ENCODE measurements at regions not wholly inside any gene's neighbourhood (a gene's known extent, or its start where the extent isn't known, plus 50 kb on each side); places are given as distances from the start of the nearest gene placed in this dataset.

GRCh38 chr21:16069178-16070112 lies 339.7 kb downstream of the USP25 start:
- no peak overlapping the region for H3K4me3 ChIP-seq (ENCODE audit: low read depth, low read length)
- TF ChIP-seq, protein P1, sequence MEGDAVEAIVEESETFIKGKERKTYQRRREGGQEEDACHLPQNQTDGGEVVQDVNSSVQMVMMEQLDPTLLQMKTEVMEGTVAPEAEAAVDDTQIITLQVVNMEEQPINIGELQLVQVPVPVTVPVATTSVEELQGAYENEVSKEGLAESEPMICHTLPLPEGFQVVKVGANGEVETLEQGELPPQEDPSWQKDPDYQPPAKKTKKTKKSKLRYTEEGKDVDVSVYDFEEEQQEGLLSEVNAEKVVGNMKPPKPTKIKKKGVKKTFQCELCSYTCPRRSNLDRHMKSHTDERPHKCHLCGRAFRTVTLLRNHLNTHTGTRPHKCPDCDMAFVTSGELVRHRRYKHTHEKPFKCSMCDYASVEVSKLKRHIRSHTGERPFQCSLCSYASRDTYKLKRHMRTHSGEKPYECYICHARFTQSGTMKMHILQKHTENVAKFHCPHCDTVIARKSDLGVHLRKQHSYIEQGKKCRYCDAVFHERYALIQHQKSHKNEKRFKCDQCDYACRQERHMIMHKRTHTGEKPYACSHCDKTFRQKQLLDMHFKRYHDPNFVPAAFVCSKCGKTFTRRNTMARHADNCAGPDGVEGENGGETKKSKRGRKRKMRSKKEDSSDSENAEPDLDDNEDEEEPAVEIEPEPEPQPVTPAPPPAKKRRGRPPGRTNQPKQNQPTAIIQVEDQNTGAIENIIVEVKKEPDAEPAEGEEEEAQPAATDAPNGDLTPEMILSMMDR (IDR thresholded peaks at IDR 0.05; ENCODE audit: insufficient read depth, low read length), result no peak
- no peak for DNase-seq (ENCODE audit: low read depth)

- peak overlapping the region; percentile 57 for H3K4me3 ChIP-seq (ENCODE audit: low read depth, low read length)
Measured at GRCh38 chr21:16070207-16070651, 340.4 kb downstream of the USP25 start.

DNA sequence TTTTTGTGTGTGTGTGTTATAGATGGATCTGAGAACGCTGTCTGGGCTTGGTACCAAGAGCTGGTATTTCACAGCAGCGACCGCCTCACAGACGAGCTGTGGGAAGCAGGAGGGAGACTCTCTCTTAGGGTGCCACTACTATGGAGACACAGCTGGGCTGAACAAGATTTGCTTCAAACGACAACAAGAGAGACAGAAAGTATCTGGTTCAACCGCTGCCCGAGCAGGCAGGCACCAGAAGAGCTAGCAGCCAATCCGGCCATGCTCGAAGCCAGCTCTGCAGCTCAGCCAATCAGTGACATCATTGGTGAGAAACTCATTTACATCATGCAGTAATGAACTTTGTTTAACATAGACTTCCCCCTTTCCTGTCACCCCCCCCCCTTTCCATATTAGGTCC lies 341.3 kb downstream of the USP25 start:
- TF ChIP-seq, protein P1 (IDR thresholded peaks at IDR 0.05; ENCODE audit: insufficient read depth, low read length), result no peak
- peak; percentile 53 for DNase-seq (ENCODE audit: low read depth)
- peak overlapping the region; percentile 57 for H3K4me3 ChIP-seq (ENCODE audit: low read depth, low read length)

More at GRCh38 chr21:16070207-16070651, 340.4 kb downstream of the USP25 start:
- TF ChIP-seq, protein P1 (IDR thresholded peaks at IDR 0.05; ENCODE audit: insufficient read depth, low read length), result peak; percentile 46
- DNase-seq (ENCODE audit: low read depth), result peak; percentile 54

DNA sequence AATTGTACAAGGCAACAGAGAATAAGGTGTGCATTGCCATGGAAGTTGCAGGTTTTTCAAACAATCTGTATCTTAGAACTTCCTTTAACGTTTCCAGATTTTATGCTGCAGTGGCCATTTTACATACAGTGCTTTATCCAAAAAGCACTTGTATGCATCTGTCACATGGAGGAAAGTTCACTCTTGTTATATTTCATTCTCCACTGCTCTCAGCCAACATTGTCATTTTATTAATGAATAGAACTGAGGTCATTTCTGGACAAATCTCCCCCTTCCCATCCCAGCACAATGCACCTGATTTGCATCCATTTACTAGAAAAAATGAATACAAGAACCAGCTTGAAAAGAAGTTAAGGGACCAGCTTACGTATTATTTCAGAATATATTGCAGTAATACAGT lies 342.0 kb downstream of the USP25 start:
- no peak for DNase-seq (ENCODE audit: low read depth)
- TF ChIP-seq, protein P1 (IDR thresholded peaks at IDR 0.05; ENCODE audit: insufficient read depth, low read length), result no peak
- peak overlapping the region; percentile 11 for H3K4me3 ChIP-seq (ENCODE audit: low read depth, low read length)

DNA sequence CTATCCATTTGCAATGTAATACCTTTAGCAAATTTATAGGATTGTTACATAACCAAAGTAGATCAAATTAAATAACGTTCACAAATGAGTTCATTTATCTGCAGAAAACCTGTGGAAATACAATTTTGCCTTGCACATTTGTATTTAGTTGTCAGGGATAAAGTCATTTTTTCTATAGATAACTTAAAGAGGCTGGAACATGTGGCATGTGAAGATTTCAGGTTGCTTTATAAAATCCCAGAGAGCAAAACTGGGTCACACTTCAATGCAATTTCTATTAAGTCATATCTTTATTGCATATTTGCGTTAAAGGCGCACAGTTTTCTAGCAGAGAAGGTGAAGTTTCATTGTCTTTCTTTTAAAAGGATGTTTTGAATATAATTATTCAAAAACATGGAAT lies 342.4 kb downstream of the USP25 start:
- TF ChIP-seq, protein P1 (IDR thresholded peaks at IDR 0.05; ENCODE audit: insufficient read depth, low read length), result no peak
- DNase-seq (ENCODE audit: low read depth), result no peak

DNA sequence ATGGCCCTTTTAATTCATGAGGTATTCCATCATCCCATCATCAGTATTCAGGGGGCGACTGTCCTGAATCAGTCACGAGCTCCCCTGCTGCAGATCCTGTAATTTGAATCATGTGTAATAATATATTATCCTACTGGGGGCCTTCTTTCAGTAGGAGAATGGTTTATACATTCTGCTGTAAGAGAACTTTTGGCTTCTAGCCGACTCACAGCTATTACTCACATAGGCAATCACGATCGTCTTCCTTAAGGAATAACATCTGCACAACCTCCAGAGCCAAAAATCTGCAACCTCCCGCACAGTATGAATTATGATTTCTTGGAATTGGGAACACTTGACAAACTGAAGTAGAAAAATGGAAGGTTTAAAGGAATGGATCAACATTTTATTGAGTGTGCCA lies 343.0 kb downstream of the USP25 start:
- DNase-seq (ENCODE audit: low read depth), result peak; percentile 96
- TF ChIP-seq, protein P1 (IDR thresholded peaks at IDR 0.05; ENCODE audit: insufficient read depth, low read length), result no peak
- no peak overlapping the region for H3K4me3 ChIP-seq (ENCODE audit: low read depth, low read length)

More for the DNA sequence above, 342.4 kb downstream of the USP25 start:
- H3K4me3 ChIP-seq (ENCODE audit: low read depth, low read length), result no peak overlapping the region
